Astrocyte (in vitro differentiated cells and primary cell): ENCODE measurements at regions not wholly inside any gene's neighbourhood (a gene's known extent, or its start where the extent isn't known, plus 50 kb on each side); places are given as distances from the start of the nearest gene placed in this dataset.
A peak's percentile ranks its signal among the peaks of the same experiment; 100 is the strongest.

ENCODE experiments used
- DNase-seq: peaks from one replicate; pipeline ENCODE4 v3.0.0-alpha.2; 2010; ENCODE audit warnings: low read depth
- FAIRE-seq: peaks from 2 replicates; lab custom pipeline; 2011; peaks lifted over from hg19 to GRCh38; lab: Jason Lieb, UNC
- H2AFZ ChIP-seq: 2 replicates; pipeline ENCODE4 v1.6.0; 2012; ENCODE audit warnings: low read depth, low read length, inconsistent platforms
- H3K27ac ChIP-seq: 2 replicates; pipeline ENCODE4 v1.5.1; 2011; ENCODE audit warnings: low read depth, low read length, inconsistent platforms
- H3K27me3 ChIP-seq: 2 replicates; pipeline ENCODE4 v1.6.0; 2011; ENCODE audit warnings: low read length, inconsistent platforms; ENCODE audit not compliant: insufficient read depth
- H3K36me3 ChIP-seq: 2 replicates; pipeline ENCODE4 v1.5.1; 2011; ENCODE audit warnings: low read length, inconsistent platforms; ENCODE audit not compliant: insufficient read depth
- H3K4me1 ChIP-seq: 2 replicates; pipeline ENCODE4 v1.5.1; 2011; ENCODE audit warnings: low read length, inconsistent platforms; ENCODE audit not compliant: insufficient read depth
- H3K4me2 ChIP-seq: 2 replicates; pipeline ENCODE4 v1.6.0; 2012; ENCODE audit warnings: low read length, inconsistent platforms
- H3K4me3 ChIP-seq: 2 replicates; pipeline ENCODE4 v1.5.1; 2011; ENCODE audit warnings: low read depth, mild to moderate bottlenecking, low read length, inconsistent platforms; ENCODE audit not compliant: insufficient read depth
- H3K79me2 ChIP-seq: 2 replicates; pipeline ENCODE4 v1.6.0; 2012; ENCODE audit warnings: mild to moderate bottlenecking, low read length, inconsistent platforms; ENCODE audit not compliant: insufficient read depth
- H3K9ac ChIP-seq: 2 replicates; pipeline ENCODE4 v1.6.0; 2012; ENCODE audit warnings: mild to moderate bottlenecking, low read length, inconsistent platforms
- H3K9me3 ChIP-seq: 2 replicates; pipeline ENCODE4 v1.5.1; 2012; ENCODE audit warnings: low read depth, mild to moderate bottlenecking, low read length, inconsistent platforms; ENCODE audit not compliant: insufficient read depth
- H4K20me1 ChIP-seq: 2 replicates; pipeline ENCODE4 v1.6.0; 2012; ENCODE audit warnings: low read length, inconsistent platforms; ENCODE audit not compliant: insufficient read depth
- H3K27ac Mint-ChIP-seq: one replicate; pipeline ENCODE4 v1.8.0; 2021; ENCODE audit warnings: mild to moderate bottlenecking, mixed read lengths; ENCODE audit not compliant: unreplicated experiment
- H3K27me3 Mint-ChIP-seq: one replicate; pipeline ENCODE4 v1.8.0; 2021; ENCODE audit warnings: low read depth, mixed read lengths; ENCODE audit not compliant: unreplicated experiment
- H3K36me3 Mint-ChIP-seq: one replicate; pipeline ENCODE4 v1.8.0; 2021; ENCODE audit warnings: low read depth, mixed read lengths; ENCODE audit not compliant: unreplicated experiment
- H3K4me1 Mint-ChIP-seq: one replicate; pipeline ENCODE4 v1.8.0; 2021; ENCODE audit warnings: low read depth, mixed read lengths; ENCODE audit not compliant: unreplicated experiment
- H3K4me3 Mint-ChIP-seq: one replicate; pipeline ENCODE4 v1.8.0; 2021; ENCODE audit warnings: mild to moderate bottlenecking, moderate library complexity, mixed read lengths; ENCODE audit not compliant: unreplicated experiment
- H3K9me3 Mint-ChIP-seq: one replicate; pipeline ENCODE4 v1.8.0; 2021; ENCODE audit warnings: mild to moderate bottlenecking, mixed read lengths; ENCODE audit not compliant: unreplicated experiment
- EZH2 ChIP-seq: IDR thresholded peaks from 2 replicates; pipeline ENCODE4 v1.6.1; 2012; ENCODE audit warnings: mild to moderate bottlenecking, low read length, inconsistent platforms; ENCODE audit not compliant: insufficient read depth
- TF ChIP-seq, protein P1 (sequence below): IDR thresholded peaks from 2 replicates; pipeline ENCODE4 v1.5.1; 2011; ENCODE audit warnings: low read depth, mild to moderate bottlenecking, inconsistent platforms, low read length, moderate library complexity; ENCODE audit not compliant: insufficient read depth

DNA sequence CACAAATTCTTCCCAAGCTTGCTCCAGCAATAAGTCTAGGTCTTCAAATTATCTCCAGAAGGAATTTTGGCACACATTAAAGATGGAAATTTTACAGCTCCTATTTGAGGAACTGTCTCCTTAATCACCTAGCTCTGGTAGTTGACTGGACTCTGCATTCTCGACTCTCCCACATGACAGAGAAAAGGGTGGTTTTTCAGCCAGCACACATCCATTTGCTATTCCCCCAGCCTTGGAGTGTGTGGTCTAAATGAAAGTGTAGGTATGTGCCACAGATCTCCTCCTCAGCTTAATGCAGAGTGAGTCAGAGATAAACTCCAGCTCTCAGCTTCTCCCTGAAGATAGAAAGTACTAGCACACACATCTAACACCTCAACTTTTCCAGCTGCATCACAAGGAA is 62.2 kb upstream of the ALCAM start:
- Mint-ChIP-seq H3K36me3 (no peaks in the 10 kb centered on the region), H3K4me3 (no peak overlapping the region), H3K9me3 (peaks cover 3% of the 10 kb centered on the region), H3K4me1 (no peaks in the 10 kb centered on the region), H3K27ac (no peak overlapping the region), H3K27me3 (no peaks in the 10 kb centered on the region)
- H4K20me1 ChIP-seq: no peaks in the 10 kb centered on the region
- H3K9me3 ChIP-seq: no peaks in the 10 kb centered on the region
- no peak overlapping the region for H3K9ac ChIP-seq
- no peaks in the 10 kb centered on the region for H3K36me3 ChIP-seq
- no peak overlapping the region for H3K4me2 ChIP-seq
- no peak overlapping the region for H3K27ac ChIP-seq
- H3K4me1 ChIP-seq: no peaks in the 10 kb centered on the region
- H3K27me3 ChIP-seq: no peaks in the 10 kb centered on the region
- TF ChIP-seq EZH2: no peak
- TF ChIP-seq, protein P1, sequence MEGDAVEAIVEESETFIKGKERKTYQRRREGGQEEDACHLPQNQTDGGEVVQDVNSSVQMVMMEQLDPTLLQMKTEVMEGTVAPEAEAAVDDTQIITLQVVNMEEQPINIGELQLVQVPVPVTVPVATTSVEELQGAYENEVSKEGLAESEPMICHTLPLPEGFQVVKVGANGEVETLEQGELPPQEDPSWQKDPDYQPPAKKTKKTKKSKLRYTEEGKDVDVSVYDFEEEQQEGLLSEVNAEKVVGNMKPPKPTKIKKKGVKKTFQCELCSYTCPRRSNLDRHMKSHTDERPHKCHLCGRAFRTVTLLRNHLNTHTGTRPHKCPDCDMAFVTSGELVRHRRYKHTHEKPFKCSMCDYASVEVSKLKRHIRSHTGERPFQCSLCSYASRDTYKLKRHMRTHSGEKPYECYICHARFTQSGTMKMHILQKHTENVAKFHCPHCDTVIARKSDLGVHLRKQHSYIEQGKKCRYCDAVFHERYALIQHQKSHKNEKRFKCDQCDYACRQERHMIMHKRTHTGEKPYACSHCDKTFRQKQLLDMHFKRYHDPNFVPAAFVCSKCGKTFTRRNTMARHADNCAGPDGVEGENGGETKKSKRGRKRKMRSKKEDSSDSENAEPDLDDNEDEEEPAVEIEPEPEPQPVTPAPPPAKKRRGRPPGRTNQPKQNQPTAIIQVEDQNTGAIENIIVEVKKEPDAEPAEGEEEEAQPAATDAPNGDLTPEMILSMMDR: no peak
- no peak overlapping the region for H3K4me3 ChIP-seq
- H2AFZ ChIP-seq: no peak overlapping the region
- FAIRE-seq (peak; percentile 50), DNase-seq (peak; percentile 83)
- H3K79me2 ChIP-seq: no peaks in the 10 kb centered on the region

DNA sequence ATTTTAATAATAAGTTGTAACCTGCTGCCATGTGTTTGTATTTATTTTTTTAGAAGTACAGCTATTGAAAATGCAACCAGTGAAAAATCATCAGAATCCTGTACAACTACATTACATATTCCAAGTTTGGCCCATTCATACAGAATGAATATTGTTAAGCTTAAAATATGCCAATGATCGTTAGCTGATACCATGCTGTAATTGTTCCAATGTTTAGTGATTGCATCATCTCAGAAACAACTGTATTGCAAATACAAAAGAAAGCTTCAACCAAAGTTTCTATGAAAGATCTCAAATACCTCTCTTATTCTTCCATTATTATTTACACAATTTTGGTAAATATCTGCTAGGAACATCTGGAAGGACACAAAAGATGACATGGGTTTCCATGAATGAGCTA is 51.6 kb upstream of the ALCAM start:
- no peak overlapping the region for H3K4me3 ChIP-seq
- Mint-ChIP-seq H3K27ac (no peak overlapping the region), H3K4me1 (no peaks in the 10 kb centered on the region), H3K9me3 (peaks cover 4% of the 10 kb centered on the region), H3K4me3 (no peak overlapping the region), H3K36me3 (no peaks in the 10 kb centered on the region), H3K27me3 (no peaks in the 10 kb centered on the region)
- no peak for FAIRE-seq
- no peak overlapping the region for H3K9ac ChIP-seq
- TF ChIP-seq, protein P1: no peak
- TF ChIP-seq EZH2: no peak
- no peaks in the 10 kb centered on the region for H3K9me3 ChIP-seq
- H3K27me3 ChIP-seq: no peaks in the 10 kb centered on the region
- no peak for DNase-seq
- H2AFZ ChIP-seq: no peak overlapping the region
- H4K20me1 ChIP-seq: no peaks in the 10 kb centered on the region
- H3K4me1 ChIP-seq: no peaks in the 10 kb centered on the region
- H3K27ac ChIP-seq: no peak overlapping the region
- no peaks in the 10 kb centered on the region for H3K36me3 ChIP-seq
- H3K4me2 ChIP-seq: no peak overlapping the region
- no peaks in the 10 kb centered on the region for H3K79me2 ChIP-seq

DNA sequence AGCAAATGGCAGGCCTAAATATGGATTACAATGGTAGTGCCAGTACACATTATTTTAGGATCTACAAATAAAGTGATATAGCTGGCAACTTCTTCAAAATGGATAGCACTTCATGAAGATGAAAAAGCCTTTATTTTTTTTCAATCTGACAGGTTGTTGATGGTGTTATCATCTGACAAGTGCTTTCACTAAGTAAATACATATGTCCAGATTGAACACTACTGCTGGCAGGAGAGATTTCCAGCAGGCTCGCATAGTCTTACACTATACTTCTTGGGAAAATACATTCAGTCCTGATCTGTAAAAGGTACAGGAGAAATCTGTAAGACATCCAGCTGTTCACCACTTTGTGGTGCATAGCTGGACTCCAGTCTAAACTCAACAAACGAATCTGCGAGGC is 50.9 kb upstream of the ALCAM start:
- no peak overlapping the region for H2AFZ ChIP-seq
- H3K27me3 Mint-ChIP-seq: no peaks in the 10 kb centered on the region
- FAIRE-seq: no peak

More for the DNA sequence above, 50.9 kb upstream of the ALCAM start:
- no peaks in the 10 kb centered on the region for H4K20me1 ChIP-seq
- Mint-ChIP-seq H3K4me1 (no peaks in the 10 kb centered on the region), H3K36me3 (no peaks in the 10 kb centered on the region), H3K27ac (no peak overlapping the region), H3K9me3 (peaks cover under 1% of the 10 kb centered on the region), H3K4me3 (no peak overlapping the region)
- no peaks in the 10 kb centered on the region for H3K9me3 ChIP-seq
- no peak for DNase-seq
- H3K36me3 ChIP-seq: no peaks in the 10 kb centered on the region
- H3K4me1 ChIP-seq: no peaks in the 10 kb centered on the region
- H3K27me3 ChIP-seq: no peaks in the 10 kb centered on the region
- H3K27ac ChIP-seq: no peak overlapping the region
- H3K4me3 ChIP-seq: no peak overlapping the region
- TF ChIP-seq, protein P1: no peak
- no peak for TF ChIP-seq EZH2
- H3K4me2 ChIP-seq: no peak overlapping the region
- no peaks in the 10 kb centered on the region for H3K79me2 ChIP-seq
- H3K9ac ChIP-seq: no peak overlapping the region
